Stimulated activated CD4-positive, alpha-beta T cell treated with anti-CD3 and anti-CD28 coated beads, Interleukin-12 subunit alpha, Interleukin-12 subunit beta, amount 100 ng/mL, for 24 hours (primary cell): ENCODE measurements at regions not wholly inside any gene's neighbourhood (a gene's known extent, or its start where the extent isn't known, plus 50 kb on each side); places are given as distances from the start of the nearest gene placed in this dataset.
"Not testable (repeated sequence)": the region's sequence is repeated elsewhere in the genome, so short reads cannot be mapped to it uniquely, and the experiment has no call there.

ENCODE experiments used
- DNase-seq, 2 experiments: peaks; one replicate each; pipeline ENCODE4 v3.0.0-alpha.2; 2020; ENCODE audit warnings: low read depth in 2 of 2

DNA sequence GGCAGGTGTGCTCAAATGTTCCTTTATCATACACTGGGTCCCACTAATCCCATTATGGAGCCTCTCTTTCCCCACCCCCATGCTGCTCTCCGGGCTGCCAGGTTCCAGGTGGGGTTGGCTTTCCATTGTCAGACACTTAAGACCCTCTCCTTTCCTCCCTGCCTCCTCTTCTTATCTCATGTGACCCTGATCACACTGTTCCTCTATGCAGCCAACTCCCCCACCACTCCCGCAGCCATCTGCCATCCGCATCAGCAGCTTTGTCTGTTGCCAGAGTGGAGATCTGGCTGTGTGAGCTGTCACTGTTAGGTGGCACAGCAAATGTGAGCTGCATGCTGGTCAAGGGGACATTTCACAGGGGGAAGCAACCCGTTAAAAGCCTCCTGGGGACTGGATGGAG lies 391.4 kb downstream of the TNS3 start:
- DNase-seq: no peak

DNA sequence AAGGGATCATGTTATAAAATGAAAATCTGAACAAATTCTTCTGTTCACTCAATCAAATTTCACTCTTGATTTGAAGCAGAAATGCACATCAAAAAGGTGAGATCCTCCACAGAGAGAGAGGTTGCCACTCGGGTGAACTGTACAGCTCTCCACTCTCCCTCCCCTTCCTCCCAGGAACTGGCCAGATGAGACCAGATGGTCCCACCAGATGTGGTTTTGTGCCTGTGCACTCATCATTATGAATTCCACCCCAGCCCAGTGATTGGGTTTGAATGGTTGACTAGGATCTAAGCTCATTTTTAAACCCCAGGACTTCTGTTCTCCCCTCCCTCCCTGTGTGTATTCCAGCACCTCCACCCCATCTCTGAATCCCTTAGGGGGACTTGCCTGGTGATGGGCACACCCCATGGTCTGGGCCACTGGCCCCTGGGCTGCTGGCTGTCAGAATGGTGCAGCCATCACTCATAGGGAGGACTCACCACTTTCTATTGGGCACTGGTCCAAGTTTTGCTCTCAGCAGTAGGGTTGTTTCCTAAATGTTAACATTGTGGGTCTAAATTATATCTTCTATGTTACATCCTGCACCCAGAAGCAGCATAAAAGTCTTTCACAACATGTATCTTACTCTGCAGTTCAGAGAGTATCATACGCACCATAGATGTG lies 393.1 kb downstream of the TNS3 start:
- DNase-seq: no peak

DNA sequence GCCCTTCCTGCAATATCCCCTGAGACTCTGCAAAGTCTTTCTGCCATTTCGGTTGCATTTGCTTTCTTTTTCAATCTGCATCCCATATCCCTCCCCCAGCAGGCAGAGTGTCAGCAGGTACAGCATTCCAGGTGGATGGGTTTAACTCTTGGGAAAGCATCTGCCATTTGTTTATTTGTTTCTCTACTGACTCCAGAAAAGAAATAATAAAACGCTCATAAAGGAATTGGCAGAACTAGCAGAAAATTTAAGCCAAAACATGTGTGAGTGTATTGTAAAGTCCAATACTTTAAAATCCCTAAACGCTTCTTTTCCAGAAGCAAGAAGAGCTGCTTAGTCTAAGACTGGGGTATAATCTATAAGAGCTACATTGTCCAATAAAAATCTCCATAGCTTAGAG lies 393.8 kb downstream of the TNS3 start:
- no peak for DNase-seq

DNA sequence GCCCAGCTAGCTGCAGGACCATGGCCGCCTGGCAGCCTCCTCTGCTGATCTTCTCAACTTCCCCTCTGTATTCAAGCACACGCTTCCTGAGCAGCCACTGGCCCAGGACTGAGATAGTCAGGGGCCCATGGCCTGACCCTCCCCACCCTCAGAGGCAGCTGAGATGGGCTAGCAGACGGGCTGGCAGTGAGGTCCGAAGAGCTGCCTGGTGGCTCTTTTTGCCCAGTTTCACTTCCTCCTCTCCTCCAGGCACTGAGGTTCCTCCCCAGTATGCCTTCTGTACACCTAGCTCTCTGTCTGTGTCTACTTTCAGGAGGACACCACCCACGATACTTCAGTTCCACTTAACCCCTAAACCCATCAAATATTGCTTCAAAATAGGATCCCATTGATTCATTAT lies 395.6 kb downstream of the TNS3 start:
- DNase-seq: no peak

DNA sequence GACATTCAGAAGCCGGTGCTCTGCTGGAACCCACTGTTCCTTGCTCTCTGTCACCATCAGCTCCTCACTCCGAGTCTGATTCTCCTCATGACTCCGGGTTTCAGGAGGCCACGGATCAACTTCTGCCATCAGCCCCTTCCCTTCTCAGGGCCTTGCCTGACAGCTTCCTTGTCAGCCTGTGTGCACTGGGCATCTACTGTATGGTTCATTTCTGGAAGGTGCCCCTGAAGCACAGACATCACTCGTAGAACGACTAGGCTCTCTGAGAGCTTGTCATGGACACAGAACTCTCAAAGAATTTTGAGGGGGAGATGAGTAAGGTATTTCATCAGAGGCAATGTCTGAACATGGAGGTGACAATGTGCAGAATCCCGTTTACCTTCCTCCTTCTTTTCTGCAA lies 396.1 kb downstream of the TNS3 start:
- no peak for DNase-seq

- DNase-seq: no peak
Observed at GRCh38 chr7:47185170-47185569, 396.7 kb downstream of the TNS3 start.

DNA sequence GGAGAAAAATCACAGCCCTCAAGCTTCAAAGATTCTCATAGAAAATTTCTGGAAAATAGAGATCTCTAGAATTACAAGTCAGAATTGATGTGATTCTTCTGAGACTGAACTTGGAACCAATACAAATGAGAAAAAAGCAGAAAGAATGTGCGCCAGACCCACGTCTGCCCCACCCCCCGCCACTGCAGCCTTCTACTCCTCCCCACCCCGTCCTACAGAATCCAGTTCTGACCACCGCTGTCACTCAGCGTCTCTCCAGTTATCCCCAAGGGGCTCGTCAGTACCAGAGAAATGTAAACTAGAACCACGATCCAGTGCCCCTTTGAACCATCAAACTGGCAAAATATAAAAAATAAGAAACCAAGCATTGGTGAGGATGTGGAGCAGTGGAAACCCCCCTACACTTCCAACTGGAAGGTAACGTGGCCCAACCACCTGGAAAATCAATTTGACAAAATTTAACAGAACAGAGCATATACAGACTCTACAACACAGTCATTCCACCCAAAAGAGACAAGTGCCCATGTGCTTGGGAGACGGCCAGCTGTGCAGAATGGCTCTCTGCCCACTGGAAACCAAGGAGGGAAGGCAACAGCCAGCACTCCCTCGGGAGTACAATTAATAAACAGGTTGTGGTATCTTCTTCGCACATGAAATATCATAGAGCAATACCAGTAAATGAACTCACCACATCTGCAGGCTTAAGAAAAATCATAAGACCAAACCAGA lies 397.9 kb downstream of the TNS3 start:
- DNase-seq: no peak

- no peak for DNase-seq
Observed at GRCh38 chr7:47181746-47182361, 400.1 kb downstream of the TNS3 start.

GRCh38 chr7:47180516-47180826 lies 401.4 kb downstream of the TNS3 start:
- no peak for DNase-seq

- DNase-seq: peak in 1 of 2 experiments; percentile 2
Observed at GRCh38 chr7:47179812-47180515, 401.9 kb downstream of the TNS3 start.

DNA sequence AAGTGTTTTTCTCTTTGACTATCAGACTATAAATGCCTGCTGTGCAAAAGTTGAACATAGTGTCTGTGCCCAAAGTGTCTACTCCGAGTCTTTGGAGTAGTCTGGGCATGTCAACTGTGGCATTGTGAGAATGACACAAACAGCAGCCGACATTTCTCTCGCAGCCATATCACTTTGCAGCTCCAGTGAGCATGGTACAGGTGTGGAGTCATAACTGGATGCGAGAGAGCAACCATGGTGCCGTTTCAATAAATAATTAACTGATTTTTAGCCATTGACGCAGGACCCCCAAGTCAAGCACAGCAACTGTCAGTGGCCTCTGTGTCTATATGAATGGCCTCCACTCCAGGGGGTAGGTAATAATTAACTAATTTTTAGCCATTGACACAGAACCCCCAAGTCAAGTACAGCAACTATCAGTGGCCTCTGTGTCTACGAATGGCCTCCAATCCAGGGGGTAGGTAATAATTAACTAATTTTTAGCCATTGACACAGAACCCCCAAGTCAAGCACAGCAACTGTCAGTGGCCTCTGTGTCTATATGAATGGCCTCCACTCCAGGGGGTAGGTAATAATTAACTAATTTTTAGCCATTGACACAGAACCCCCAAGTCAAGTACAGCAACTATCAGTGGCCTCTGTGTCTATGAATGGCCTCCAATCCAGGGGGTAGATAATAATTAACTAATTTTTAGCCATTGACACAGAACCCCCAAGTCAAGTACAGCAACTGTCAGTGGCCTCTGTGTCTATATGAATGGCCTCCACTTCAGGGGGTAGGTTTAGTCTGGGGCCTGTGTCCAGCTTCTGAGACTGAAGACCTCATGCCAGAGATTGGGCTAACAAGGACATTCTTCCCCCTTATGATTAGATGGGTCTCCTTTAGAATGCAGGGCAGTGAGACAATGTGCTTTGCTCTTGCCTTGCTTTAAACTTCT lies 409.0 kb downstream of the TNS3 start:
- not testable (repeated sequence) for DNase-seq

DNA sequence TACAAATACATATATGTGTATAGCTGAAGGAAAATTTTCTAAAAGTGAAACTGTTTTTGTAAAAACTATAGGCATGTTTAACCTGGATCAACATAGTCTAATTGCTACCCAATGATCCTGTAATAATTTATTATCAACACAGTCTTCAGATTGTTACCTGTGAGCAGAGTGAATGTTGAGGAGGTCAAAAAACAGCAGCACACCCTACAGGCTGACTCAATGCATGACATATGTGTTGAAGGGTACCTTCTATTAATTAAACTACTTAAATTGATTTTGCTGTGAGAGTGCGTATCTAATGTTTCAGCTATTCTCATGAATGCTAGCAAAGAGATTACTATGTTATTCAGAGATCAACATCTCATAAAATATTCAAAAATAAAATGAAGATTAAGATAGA lies 411.4 kb downstream of the TNS3 start:
- DNase-seq: no peak

GRCh38 chr7:47154791-47155190 lies 427.1 kb downstream of the TNS3 start:
- no peak for DNase-seq

DNA sequence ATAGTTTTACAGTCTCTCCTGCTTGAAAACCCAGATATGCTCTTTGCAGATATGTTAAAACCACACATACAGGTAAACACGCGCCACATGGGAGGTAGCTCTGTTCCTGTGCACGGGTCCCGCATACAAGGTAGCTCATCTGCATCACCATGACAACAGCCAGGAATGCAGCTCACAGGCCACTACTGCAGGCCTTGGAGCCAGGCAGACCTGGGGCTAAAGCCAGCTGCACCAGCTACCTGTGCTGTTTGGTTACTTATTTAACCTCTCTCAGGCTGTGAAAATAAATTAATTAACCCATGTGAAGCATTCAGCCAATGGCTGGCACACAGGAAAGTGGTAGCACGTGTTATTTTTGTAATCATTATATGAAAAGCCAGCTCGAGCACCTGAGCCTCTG lies 428.3 kb downstream of the TNS3 start:
- DNase-seq: no peak

GRCh38 chr7:47153058-47153457 lies 428.9 kb downstream of the TNS3 start:
- DNase-seq: no peak

GRCh38 chr7:47152307-47152706 lies 429.6 kb downstream of the TNS3 start:
- DNase-seq: no peak

DNA sequence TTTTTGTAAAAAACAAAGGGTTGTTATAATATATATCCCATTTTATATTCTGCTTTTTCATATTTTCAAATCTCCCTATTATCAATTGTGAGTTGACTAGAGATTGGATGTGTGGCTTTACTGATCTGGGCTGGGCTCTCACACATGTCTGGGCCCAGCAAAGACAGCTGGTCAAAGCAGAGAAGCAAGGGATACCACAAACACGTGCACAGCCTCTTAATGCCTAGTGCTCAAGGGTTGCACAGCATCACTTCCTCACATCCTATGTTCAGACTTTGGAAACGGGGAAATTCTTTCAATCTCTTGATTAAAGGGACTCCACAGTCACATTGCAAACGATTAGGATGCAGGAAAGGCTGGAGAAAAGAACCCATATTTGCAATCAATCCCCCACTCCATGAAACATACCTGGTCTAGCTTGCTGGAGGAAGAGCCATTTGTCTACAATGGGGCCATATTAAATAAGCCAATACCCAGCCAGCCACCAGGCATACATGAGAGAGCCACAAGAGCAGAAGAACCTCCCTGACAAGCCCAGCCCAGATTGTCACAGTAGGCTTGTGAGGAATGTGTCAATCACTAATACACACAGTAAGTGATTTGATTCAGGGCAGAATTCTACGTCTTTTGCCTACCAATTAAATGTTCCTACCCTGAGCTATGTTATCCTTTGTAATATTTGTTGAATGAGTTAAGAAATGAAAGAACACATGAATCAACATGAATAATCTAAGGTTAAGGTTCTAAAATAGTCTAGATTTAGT lies 431.2 kb downstream of the TNS3 start:
- DNase-seq: no peak

DNA sequence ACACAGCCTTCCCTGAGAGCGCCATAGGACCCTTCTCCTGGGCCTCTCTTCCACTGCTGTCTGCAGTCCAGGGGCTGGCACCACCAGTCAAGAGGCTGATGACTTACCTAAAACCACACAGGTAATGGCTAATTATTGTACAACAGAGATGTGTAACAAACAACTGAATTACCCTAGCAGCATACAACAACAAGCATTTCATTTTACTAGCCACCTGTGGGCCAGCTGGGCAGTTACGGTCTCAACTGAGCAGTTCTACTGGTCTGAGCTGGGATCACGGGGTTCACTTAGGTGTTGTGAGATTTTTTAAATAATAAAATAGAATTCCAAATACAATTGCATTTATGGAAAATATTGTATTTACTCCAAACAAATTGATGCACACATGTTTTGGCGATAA lies 431.9 kb downstream of the TNS3 start:
- DNase-seq: no peak

DNA sequence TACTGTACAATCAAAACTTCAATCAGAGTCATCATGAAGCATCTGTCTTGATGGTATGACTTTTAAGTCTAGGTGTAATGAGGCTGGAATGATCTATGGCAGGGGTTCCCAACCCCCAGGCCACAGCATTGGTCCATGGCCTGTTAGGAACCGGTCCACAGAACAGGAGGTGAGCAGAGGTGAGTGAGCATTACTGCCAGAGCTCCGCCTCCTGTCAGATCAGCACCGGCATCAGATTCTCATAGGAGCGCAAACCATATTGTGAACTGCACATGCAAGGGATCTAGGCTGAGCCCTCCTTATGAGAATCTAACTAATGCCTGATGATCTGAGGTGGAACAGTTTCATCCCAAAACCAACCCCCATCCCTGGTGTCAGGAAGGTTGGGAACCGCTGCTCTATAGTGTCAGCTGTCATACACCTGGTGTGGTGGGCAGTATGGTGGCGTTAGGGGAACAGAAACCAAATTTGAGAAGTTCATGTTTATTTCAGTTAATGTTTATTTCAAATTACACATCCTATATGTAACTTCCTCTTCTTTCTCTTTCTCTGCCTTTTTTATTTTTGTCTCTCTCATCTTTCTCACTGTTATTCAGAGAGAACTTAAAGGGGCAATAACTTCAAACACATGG lies 432.6 kb downstream of the TNS3 start:
- no peak for DNase-seq

DNA sequence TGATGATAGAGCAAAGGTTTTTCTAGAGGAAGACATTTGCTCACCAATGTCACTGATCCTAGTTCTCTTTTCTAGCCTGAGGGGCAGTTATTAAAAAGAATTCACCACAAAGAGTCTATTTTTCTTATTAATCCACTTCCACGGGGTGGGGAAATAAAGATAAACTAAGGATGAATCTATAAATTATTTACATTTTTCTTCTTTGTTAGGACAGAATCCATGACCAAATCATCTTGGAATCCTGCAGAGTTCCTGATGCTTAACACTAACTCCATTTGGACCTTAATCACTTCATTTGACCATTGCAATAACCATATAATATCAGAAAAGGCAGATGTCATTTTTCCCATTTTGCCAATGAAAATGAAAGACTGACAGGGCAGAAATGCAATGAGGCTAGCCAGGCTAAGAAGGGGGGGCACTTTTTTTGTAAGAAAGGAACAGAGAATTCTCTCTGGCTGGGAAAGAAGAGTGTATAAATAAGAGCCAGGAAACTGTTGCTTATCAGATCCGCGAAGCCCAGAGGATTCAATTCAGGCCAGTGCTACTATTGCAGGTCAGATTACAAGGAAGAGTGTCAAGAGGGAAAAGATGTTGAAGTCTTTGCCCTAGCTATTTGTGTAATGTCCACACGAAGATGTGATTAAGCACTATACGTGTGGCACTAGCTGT lies 433.2 kb downstream of the TNS3 start:
- DNase-seq: no peak
